Stimulated activated CD4-positive, alpha-beta T cell treated with anti-CD3 and anti-CD28 coated beads, Interleukin-2, amount 100 ng/mL, for 48 hours (primary cell): ENCODE measurements at regions not wholly inside any gene's neighbourhood (a gene's known extent, or its start where the extent isn't known, plus 50 kb on each side); places are given as distances from the start of the nearest gene placed in this dataset.

ENCODE experiments used
- DNase-seq, 2 donors: peaks; one replicate each; pipeline ENCODE4 v3.0.0-alpha.2; 2020

GRCh38 chr5:27406020-27406419 is 367.6 kb upstream of the CDH9 start:
- no peak for DNase-seq

- no peak for DNase-seq
Observed at GRCh38 chr5:27403243-27403882, 365.0 kb upstream of the CDH9 start.

GRCh38 chr5:27402828-27403227 is 364.4 kb upstream of the CDH9 start:
- no peak for DNase-seq

GRCh38 chr5:27396998-27397397 is 358.6 kb upstream of the CDH9 start:
- no peak for DNase-seq

- no peak for DNase-seq
Observed at GRCh38 chr5:27392716-27393115, 354.3 kb upstream of the CDH9 start.

- DNase-seq: no peak
Observed at GRCh38 chr5:27389696-27390095, 351.3 kb upstream of the CDH9 start.

GRCh38 chr5:27388755-27389154 is 350.4 kb upstream of the CDH9 start:
- no peak for DNase-seq

GRCh38 chr5:27387535-27388073 is 349.2 kb upstream of the CDH9 start:
- DNase-seq: no peak

- no peak for DNase-seq
Observed at GRCh38 chr5:27381686-27382085, 343.3 kb upstream of the CDH9 start.

- DNase-seq: no peak
Observed at GRCh38 chr5:27377626-27378025, 339.2 kb upstream of the CDH9 start.

GRCh38 chr5:27353970-27354369 is 315.6 kb upstream of the CDH9 start:
- no peak for DNase-seq

- DNase-seq: no peak
Observed at GRCh38 chr5:27353540-27353939, 315.2 kb upstream of the CDH9 start.

GRCh38 chr5:27341342-27341741 is 303.0 kb upstream of the CDH9 start:
- no peak for DNase-seq

- DNase-seq: no peak
Observed at GRCh38 chr5:27336817-27337216, 298.4 kb upstream of the CDH9 start.

- DNase-seq: no peak
Observed at GRCh38 chr5:27328480-27328879, 290.1 kb upstream of the CDH9 start.

GRCh38 chr5:27325513-27325912 is 287.1 kb upstream of the CDH9 start:
- no peak for DNase-seq

- no peak for DNase-seq
Observed at GRCh38 chr5:27318701-27319100, 280.3 kb upstream of the CDH9 start.

- no peak for DNase-seq
Observed at GRCh38 chr5:27316271-27316650, 277.9 kb upstream of the CDH9 start.

GRCh38 chr5:27315363-27316270 is 277.2 kb upstream of the CDH9 start:
- no peak for DNase-seq

- no peak for DNase-seq
Observed at GRCh38 chr5:27313549-27313948, 275.2 kb upstream of the CDH9 start.

- no peak for DNase-seq
Observed at GRCh38 chr5:27312291-27312893, 274.0 kb upstream of the CDH9 start.

- DNase-seq: no peak
Observed at GRCh38 chr5:27311544-27311943, 273.2 kb upstream of the CDH9 start.

GRCh38 chr5:27308153-27308552 is 269.8 kb upstream of the CDH9 start:
- DNase-seq: no peak

GRCh38 chr5:27290172-27290571 is 251.8 kb upstream of the CDH9 start:
- DNase-seq: no peak
